HT1080 (cell line): ENCODE measurements at regions not wholly inside any gene's neighbourhood (a gene's known extent, or its start where the extent isn't known, plus 50 kb on each side); places are given as distances from the start of the nearest gene placed in this dataset.
A peak's percentile ranks its signal among the peaks of the same experiment; 100 is the strongest.

Experiments used
- DNase-seq: peaks from one replicate; pipeline ENCODE4 v3.0.0-alpha.2; 2015; ENCODE audit warnings: low read depth

DNA sequence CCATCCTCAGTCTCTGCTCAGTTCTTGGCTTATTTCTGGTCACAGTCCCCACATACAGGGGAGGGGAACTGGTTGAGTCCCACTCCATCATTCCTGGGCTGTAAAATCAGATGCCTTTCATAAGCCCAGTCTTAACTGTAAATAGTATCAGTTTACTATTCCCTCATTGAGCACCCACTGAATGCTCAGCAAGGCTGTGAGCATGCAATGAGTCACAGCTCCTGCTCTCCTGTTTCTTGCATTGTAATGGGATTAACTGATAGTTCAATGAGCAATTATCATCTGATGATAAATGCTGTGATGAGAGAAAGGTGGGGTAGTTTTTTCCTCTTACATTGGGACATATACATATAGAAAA, 113.6 kb upstream of the TPM1 start:
- DNase-seq: peak; percentile 90

- DNase-seq: no peak
Observed at GRCh38 chr15:62931650-62932049, 110.9 kb upstream of the TPM1 start.

- no peak for DNase-seq
Observed at GRCh38 chr15:62932436-62932835, 110.1 kb upstream of the TPM1 start.

DNA sequence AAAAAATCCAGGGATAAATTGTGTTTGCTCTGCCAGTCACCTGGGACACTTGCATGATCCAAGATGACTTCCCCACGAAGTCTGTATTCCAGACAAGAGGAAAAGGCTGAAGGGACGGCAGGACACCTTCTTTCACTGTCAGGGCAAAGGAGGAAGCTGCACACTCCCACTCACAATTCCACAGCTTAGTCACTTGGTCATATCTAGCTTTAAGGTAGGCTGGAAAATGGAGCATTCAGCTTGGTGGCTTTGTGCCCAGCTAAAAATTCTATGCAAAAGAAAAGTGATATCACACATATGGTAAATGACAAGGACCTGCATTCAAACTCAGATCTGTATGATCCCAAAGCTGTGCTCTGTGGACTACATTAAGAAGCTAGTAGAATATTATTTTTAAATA, 109.2 kb upstream of the TPM1 start:
- no peak for DNase-seq

DNA sequence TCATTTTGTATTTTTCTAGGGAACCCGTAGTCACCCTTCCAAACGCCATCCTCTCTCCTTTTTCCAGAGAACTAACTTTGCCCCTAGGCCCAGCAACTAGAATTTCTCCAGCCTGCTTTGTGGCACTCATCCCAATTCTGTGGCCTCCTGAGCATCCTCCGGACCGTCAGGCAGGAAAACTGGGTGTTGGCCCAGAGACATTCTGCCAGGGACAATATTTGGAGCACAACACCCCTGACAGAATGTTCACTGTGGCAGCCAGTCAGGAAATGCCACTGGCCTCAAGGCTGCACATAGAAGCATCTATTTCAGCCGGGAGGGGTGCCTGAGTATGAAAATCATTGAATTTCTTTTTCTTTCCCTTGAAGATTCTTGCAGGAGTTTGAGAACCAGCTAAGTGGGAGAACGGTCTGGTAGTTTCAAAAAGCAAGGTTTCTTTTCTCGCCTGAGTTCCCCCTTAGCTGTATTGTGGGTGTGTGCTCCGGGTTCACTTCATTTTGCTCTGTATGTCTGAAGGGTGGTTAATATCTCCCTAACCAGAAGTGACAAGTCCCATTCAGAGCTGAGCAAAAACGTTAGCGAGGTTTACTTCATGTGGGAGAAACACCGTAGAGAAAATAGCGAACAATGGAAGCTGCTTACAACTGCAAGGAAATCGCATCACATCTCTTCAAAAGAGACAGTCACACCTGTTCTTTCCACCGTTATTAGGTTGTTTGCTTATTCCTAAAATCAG, 108.1 kb upstream of the TPM1 start:
- no peak for DNase-seq

- DNase-seq: no peak
Observed at GRCh38 chr15:62935300-62936081, 107.1 kb upstream of the TPM1 start.

DNA sequence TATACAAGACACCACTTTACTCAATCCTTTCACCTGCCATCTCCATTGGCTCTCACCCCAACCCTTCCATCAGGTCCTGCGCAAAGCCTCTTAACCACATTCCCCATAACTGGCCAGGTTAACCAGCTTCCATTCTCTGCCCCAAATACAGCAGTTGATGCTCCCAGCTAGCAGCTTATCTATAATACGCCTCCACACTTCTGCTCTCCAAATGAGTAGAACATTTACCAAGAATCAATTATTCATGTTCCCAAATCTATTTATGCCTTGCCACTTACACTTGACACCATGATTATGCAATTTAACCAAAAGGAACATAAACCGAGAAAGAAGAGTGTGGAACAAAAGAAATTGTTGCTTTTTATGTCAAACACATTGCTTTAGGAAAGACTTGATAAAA, 103.7 kb upstream of the TPM1 start:
- no peak for DNase-seq

DNA sequence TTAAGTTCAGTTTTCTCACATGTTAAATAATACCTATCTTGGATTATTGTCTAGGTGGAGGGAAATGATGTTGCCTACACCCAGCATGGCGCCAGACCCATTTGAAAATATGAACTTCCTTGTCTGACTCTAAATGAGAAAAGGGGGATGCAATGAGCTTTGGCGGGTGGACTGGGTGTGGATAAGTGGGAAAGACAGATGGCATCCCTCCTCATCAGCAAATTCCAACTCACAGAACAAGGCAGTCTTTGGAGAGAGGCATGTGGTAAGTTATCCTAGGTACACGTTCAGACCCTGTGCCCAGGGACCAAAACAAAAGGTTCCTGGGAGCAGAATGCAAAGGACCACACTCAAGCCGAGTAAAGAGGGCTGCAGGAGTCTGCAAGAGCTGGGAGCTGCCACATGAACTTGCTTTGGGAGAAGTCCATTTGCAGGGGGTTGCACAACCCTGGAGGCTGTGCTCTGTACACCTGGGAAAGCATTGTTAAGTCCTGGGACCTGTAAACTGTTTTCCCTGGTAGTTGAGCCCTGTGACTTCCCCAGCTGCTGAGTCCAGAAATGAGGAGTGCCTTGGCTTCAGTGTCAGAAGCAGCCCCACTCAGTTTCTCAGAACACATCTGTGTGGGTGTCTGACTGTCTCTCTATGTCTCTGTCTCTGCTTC, 102.3 kb upstream of the TPM1 start:
- DNase-seq: no peak

- peak; percentile 97 for DNase-seq
Observed at GRCh38 chr15:62940755-62941361, 101.7 kb upstream of the TPM1 start.

- DNase-seq: no peak
Observed at GRCh38 chr15:62941699-62942098, 100.8 kb upstream of the TPM1 start.

GRCh38 chr15:62942428-62942827, 100.1 kb upstream of the TPM1 start:
- DNase-seq: no peak

GRCh38 chr15:62945063-62945462, 97.5 kb upstream of the TPM1 start:
- no peak for DNase-seq

- DNase-seq: no peak
Observed at GRCh38 chr15:62945760-62946159, 96.8 kb upstream of the TPM1 start.

GRCh38 chr15:62946940-62947339, 95.6 kb upstream of the TPM1 start:
- no peak for DNase-seq

- no peak for DNase-seq
Observed at GRCh38 chr15:62950462-62950931, 92.0 kb upstream of the TPM1 start.

- DNase-seq: no peak
Observed at GRCh38 chr15:62951481-62951880, 91.1 kb upstream of the TPM1 start.

DNA sequence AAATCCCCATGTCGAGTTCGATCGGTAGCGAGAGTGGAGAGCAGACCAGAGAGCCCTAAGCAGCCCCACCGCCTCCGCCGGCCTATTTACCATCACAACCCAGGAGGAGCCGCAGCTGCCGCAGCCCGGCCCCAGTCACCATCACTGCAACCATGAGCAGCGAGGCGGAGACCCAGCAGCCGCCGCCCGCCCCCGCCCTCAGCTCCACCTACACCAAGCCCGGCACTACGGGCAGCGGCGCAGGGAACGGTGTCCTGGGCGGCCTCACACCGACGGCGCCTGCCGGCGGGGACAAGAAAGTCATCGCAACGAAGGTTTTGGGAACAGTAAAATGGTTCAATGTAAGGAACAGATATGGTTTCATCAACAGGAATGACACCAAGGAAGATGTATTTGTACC, 89.5 kb upstream of the TPM1 start:
- no peak for DNase-seq

DNA sequence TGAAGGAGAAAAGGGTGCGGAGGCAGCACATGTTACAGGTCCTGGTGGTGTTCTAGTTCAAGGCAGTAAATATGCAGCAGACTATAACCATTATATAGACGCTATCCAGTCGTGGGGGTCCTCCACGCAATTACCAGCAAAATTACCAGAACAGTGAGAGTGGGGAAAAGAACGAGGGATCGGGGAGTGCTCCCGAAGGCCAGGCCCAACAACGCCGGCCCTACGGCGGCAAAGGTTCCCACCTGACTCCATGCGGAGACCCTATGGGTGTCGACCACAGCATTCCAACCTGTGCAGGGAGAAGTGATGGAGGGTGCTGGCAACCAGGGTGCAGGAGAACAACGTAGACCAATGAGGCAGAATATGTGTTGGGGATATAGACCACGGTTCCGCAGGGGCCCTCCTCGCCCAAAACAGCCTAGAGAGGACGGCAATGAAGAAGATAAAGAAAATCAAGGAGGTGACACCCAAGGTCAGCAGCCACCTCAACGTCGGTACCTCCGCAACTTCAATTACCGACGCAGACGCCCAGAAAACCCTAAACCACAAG, 89.0 kb upstream of the TPM1 start:
- no peak for DNase-seq

- peak; percentile 82 for DNase-seq
Observed at GRCh38 chr15:62957130-62957529, 85.4 kb upstream of the TPM1 start.

- DNase-seq: no peak
Observed at GRCh38 chr15:62958528-62959363, 83.8 kb upstream of the TPM1 start.

- DNase-seq: no peak
Observed at GRCh38 chr15:62961134-62961533, 81.4 kb upstream of the TPM1 start.
